ENCODE measurements at regions not wholly inside any gene's neighbourhood (a gene's known extent, or its start where the extent isn't known, plus 50 kb on each side); places are given as distances from the start of the nearest gene placed in this dataset.

- 84% methylated on average over 11 of the region's 11 CpGs for WGBS
- Histone ChIP-seq H3K9me3 (ENCODE audit: control insufficient read depth, low read length) (no peaks in the 10 kb centered on the region), H3K4me3 (ENCODE audit: low read length) (no peak overlapping the region), H3K27ac (ENCODE audit: low read length) (no peak overlapping the region), H3K27me3 (ENCODE audit: control insufficient read depth, insufficient read depth) (no peaks in the 10 kb centered on the region), H3K4me1 (ENCODE audit: control insufficient read depth, insufficient read depth, low read length) (no peaks in the 10 kb centered on the region)
- ATAC-seq (no peak), DNase-seq (no peak)
- intact Hi-C loops (cut with DNase I): no loop called here
These were observed 98.9 kb upstream of the ATP8B1 start for GRCh38 chr18:57901825-57902589.

GRCh38 chr18:57900906-57901435 lies 97.9 kb upstream of the ATP8B1 start:
- H3K4me3 ChIP-seq (ENCODE audit: low read length): no peak overlapping the region
- no peaks in the 10 kb centered on the region for H3K27me3 ChIP-seq (ENCODE audit: control insufficient read depth, insufficient read depth)
- no peak for ATAC-seq
- WGBS: 91% methylated on average over 3 of the region's 3 CpGs
- H3K9me3 ChIP-seq (ENCODE audit: control insufficient read depth, low read length): no peaks in the 10 kb centered on the region
- intact Hi-C loops (cut with DNase I): no loop called here
- H3K27ac ChIP-seq (ENCODE audit: low read length): no peak overlapping the region
- no peak for DNase-seq
- no peaks in the 10 kb centered on the region for H3K4me1 ChIP-seq (ENCODE audit: control insufficient read depth, insufficient read depth, low read length)

GRCh38 chr18:57898506-57899124 lies 95.5 kb upstream of the ATP8B1 start:
- DNase-seq (no peak), ATAC-seq (no peak)
- no peaks in the 10 kb centered on the region for H3K27me3 ChIP-seq (ENCODE audit: control insufficient read depth, insufficient read depth)
- no peak overlapping the region for H3K27ac ChIP-seq (ENCODE audit: low read length)
- 38% methylated on average over 4 of the region's 4 CpGs for WGBS
- intact Hi-C loops (cut with DNase I): loop anchor here in 1 of 4 donors (10.0 kb wide), 1 partner anchor 56 kb away; no protein-coding TSS in a partner anchor
- H3K4me1 ChIP-seq (ENCODE audit: control insufficient read depth, insufficient read depth, low read length): no peaks in the 10 kb centered on the region
- H3K4me3 ChIP-seq (ENCODE audit: low read length): no peak overlapping the region
- H3K9me3 ChIP-seq (ENCODE audit: control insufficient read depth, low read length): no peaks in the 10 kb centered on the region

GRCh38 chr18:57895182-57895581 lies 92.1 kb upstream of the ATP8B1 start:
- 76% methylated on average over 9 of the region's 9 CpGs for WGBS
- Histone ChIP-seq H3K4me1 (ENCODE audit: control insufficient read depth, insufficient read depth, low read length) (no peaks in the 10 kb centered on the region), H3K27me3 (ENCODE audit: control insufficient read depth, insufficient read depth) (no peaks in the 10 kb centered on the region), H3K9me3 (ENCODE audit: control insufficient read depth, low read length) (no peaks in the 10 kb centered on the region), H3K4me3 (ENCODE audit: low read length) (no peak overlapping the region), H3K27ac (ENCODE audit: low read length) (no peak overlapping the region)
- intact Hi-C loops (cut with DNase I): loop anchor here in 1 of 4 donors (10.0 kb wide), 1 partner anchor 60 kb away; no protein-coding TSS in a partner anchor
- DNase-seq: peak in 1 of 3 donors; percentile 60
- ATAC-seq: peak in 1 of 2 donors; percentile 83

GRCh38 chr18:57891707-57892391 lies 88.7 kb upstream of the ATP8B1 start:
- 78% methylated on average over 2 of the region's 2 CpGs for WGBS
- intact Hi-C loops (cut with DNase I): loop anchor here in 1 of 4 donors (10.0 kb wide), 1 partner anchor 63 kb away; no protein-coding TSS in a partner anchor
- no peaks in the 10 kb centered on the region for H3K4me1 ChIP-seq (ENCODE audit: control insufficient read depth, insufficient read depth, low read length)
- H3K27ac ChIP-seq (ENCODE audit: low read length): no peak overlapping the region
- ATAC-seq: no peak
- no peak overlapping the region for H3K4me3 ChIP-seq (ENCODE audit: low read length)
- no peak for DNase-seq
- no peaks in the 10 kb centered on the region for H3K9me3 ChIP-seq (ENCODE audit: control insufficient read depth, low read length)
- no peaks in the 10 kb centered on the region for H3K27me3 ChIP-seq (ENCODE audit: control insufficient read depth, insufficient read depth)

GRCh38 chr18:57890266-57890665 lies 87.2 kb upstream of the ATP8B1 start:
- intact Hi-C loops (cut with DNase I): loop anchor here in 1 of 4 donors (10.0 kb wide), 1 partner anchor 65 kb away; no protein-coding TSS in a partner anchor
- Histone ChIP-seq H3K9me3 (ENCODE audit: control insufficient read depth, low read length) (no peaks in the 10 kb centered on the region), H3K4me1 (ENCODE audit: control insufficient read depth, insufficient read depth, low read length) (no peaks in the 10 kb centered on the region), H3K4me3 (ENCODE audit: low read length) (no peak overlapping the region), H3K27me3 (ENCODE audit: control insufficient read depth, insufficient read depth) (no peaks in the 10 kb centered on the region), H3K27ac (ENCODE audit: low read length) (no peak overlapping the region)
- WGBS: 75% methylated on average over 3 of the region's 3 CpGs
- no peak for DNase-seq
- no peak for ATAC-seq

- WGBS: 88% methylated on average over 1 of the region's 1 CpG
- intact Hi-C loops (cut with DNase I): loop anchor here in 2 of 4 donors (10.0 kb wide), 2 partner anchors 65 to 145 kb away; no protein-coding TSS in a partner anchor
These were observed 86.7 kb upstream of the ATP8B1 start for GRCh38 chr18:57889841-57890240.

GRCh38 chr18:57887543-57888383 lies 84.6 kb upstream of the ATP8B1 start:
- ATAC-seq (no peak), DNase-seq (no peak)
- no peak overlapping the region for H3K4me3 ChIP-seq (ENCODE audit: low read length)
- H3K27me3 ChIP-seq (ENCODE audit: control insufficient read depth, insufficient read depth): no peaks in the 10 kb centered on the region
- H3K4me1 ChIP-seq (ENCODE audit: control insufficient read depth, insufficient read depth, low read length): no peaks in the 10 kb centered on the region
- H3K9me3 ChIP-seq (ENCODE audit: control insufficient read depth, low read length): no peaks in the 10 kb centered on the region
- no peak overlapping the region for H3K27ac ChIP-seq (ENCODE audit: low read length)
- intact Hi-C loops (cut with DNase I): loop anchor here in 1 of 4 donors (10.0 kb wide), 1 partner anchor 147 kb away; no protein-coding TSS in a partner anchor
- 76% methylated on average over 9 of the region's 9 CpGs for WGBS

More at GRCh38 chr18:57889841-57890240, 86.7 kb upstream of the ATP8B1 start:
- Histone ChIP-seq H3K27ac (ENCODE audit: low read length) (no peak overlapping the region), H3K9me3 (ENCODE audit: control insufficient read depth, low read length) (no peaks in the 10 kb centered on the region), H3K27me3 (ENCODE audit: control insufficient read depth, insufficient read depth) (no peaks in the 10 kb centered on the region), H3K4me1 (ENCODE audit: control insufficient read depth, insufficient read depth, low read length) (no peaks in the 10 kb centered on the region), H3K4me3 (ENCODE audit: low read length) (no peak overlapping the region)
- no peak for ATAC-seq
- no peak for DNase-seq

- no peak overlapping the region for H3K27ac ChIP-seq (ENCODE audit: low read length)
- H3K27me3 ChIP-seq (ENCODE audit: control insufficient read depth, insufficient read depth): no peaks in the 10 kb centered on the region
- H3K4me3 ChIP-seq (ENCODE audit: low read length): no peak overlapping the region
- intact Hi-C loops (cut with DNase I): loop anchor here in 1 of 4 donors (10.0 kb wide), 1 partner anchor 149 kb away; no protein-coding TSS in a partner anchor
- no peak for DNase-seq
- no peaks in the 10 kb centered on the region for H3K4me1 ChIP-seq (ENCODE audit: control insufficient read depth, insufficient read depth, low read length)
- ATAC-seq: no peak
- WGBS: 68% methylated on average over 1 of the region's 1 CpG
- H3K9me3 ChIP-seq (ENCODE audit: control insufficient read depth, low read length): no peaks in the 10 kb centered on the region
These were observed 82.8 kb upstream of the ATP8B1 start for GRCh38 chr18:57885931-57886330.

- WGBS: 66% methylated on average over 3 of the region's 3 CpGs
- intact Hi-C loops (cut with DNase I): loop anchor here (5.0 to 10.0 kb wide), 2 partner anchors 152 to 240 kb away; no protein-coding TSS in a partner anchor
- H3K27me3 ChIP-seq (ENCODE audit: control insufficient read depth, insufficient read depth): no peaks in the 10 kb centered on the region
- no peak for ATAC-seq
- H3K9me3 ChIP-seq (ENCODE audit: control insufficient read depth, low read length): no peaks in the 10 kb centered on the region
- H3K4me3 ChIP-seq (ENCODE audit: low read length): no peak overlapping the region
- H3K4me1 ChIP-seq (ENCODE audit: control insufficient read depth, insufficient read depth, low read length): no peaks in the 10 kb centered on the region
- DNase-seq: no peak
- H3K27ac ChIP-seq (ENCODE audit: low read length): no peak overlapping the region
These were observed 79.3 kb upstream of the ATP8B1 start for GRCh38 chr18:57882465-57882864.
